ENCODE measurements at regions not wholly inside any gene's neighbourhood (a gene's known extent, or its start where the extent isn't known, plus 50 kb on each side); places are given as distances from the start of the nearest gene placed in this dataset.
A peak's percentile ranks its signal among the peaks of the same experiment; 100 is the strongest.

GRCh38 chr16:11407047-11407982 lies 62.1 kb downstream of the RMI2 start:
- ChIA-PET SMC1A (ENCODE audit: uncharacterized antibody, unreplicated experiment) (interaction anchor here (0.7 to 6.5 kb wide), 28 partner anchors 9 to 461 kb away, joined by 3 to 52 read pairs (median 4); partner anchors contain the start of gene SOCS1), RAD21 (ENCODE audit: unreplicated experiment) (interaction anchor here (0.7 to 5.0 kb wide), 30 partner anchors 8 to 443 kb away, joined by 3 to 27 read pairs (median 4); partner anchors contain the start of gene TXNDC11), CTCF (interaction anchor here (0.6 to 7.4 kb wide), 59 partner anchors 8 to 456 kb away, joined by 3 to 82 read pairs (median 4); a partner anchor contains a TSS), POLR2A (interaction anchor here (0.7 kb wide), 1 partner anchor 233 kb away, joined by 4 read pairs; no protein-coding TSS in a partner anchor)
- Histone ChIP-seq H3K9me3 (replicated peaks; ENCODE audit: control insufficient read depth, insufficient read depth, low read length) (no peaks in the 10 kb centered on the region), H4K20me1 (ENCODE audit: control insufficient read depth, insufficient read depth) (no peaks in the 10 kb centered on the region), H3K4me2 (ENCODE audit: control insufficient read depth, insufficient read depth) (no peak overlapping the region), H3K4me3 (no peak overlapping the region), H3K27me3 (replicated peaks in 1 of 2; ENCODE audit: control insufficient read depth in 2 of 2, insufficient read depth in 2 of 2, low read length in 1 of 2) (no peaks in the 10 kb centered on the region; a peak in 2 of 4 replicates), H3K9ac (ENCODE audit: control insufficient read depth, insufficient read depth, low read length) (no peak overlapping the region), H3K4me1 (ENCODE audit: control insufficient read depth, insufficient read depth, low read length) (no peaks in the 10 kb centered on the region), H3K79me2 (ENCODE audit: control insufficient read depth, insufficient read depth, low read length) (no peaks in the 10 kb centered on the region), H3K27ac (ENCODE audit: control insufficient read depth, insufficient read depth) (no peak overlapping the region), H2AFZ (ENCODE audit: control insufficient read depth, low read depth, low read length) (no peak overlapping the region), H3K36me3 (ENCODE audit: control insufficient read depth in 2 of 2, insufficient read depth in 2 of 2, low read length in 1 of 2) (no peaks in the 10 kb centered on the region)
- in situ Hi-C loops (cut with MboI) (loop anchor here (5.0 kb wide), 1 partner anchor 410 kb away; no protein-coding TSS in a partner anchor), intact Hi-C loops (cut with micrococcal nuclease; ENCODE audit: unreplicated experiment) (loop anchor here (1.0 to 5.0 kb wide), 6 partner anchors 100 to 445 kb away; no protein-coding TSS in a partner anchor)
- no TSS peak for BruUV-seq (replicated peaks)
- peak; percentile 45 for DNase-seq (ENCODE audit: low read depth, low spot score)
- WGBS (ENCODE audit: insufficient coverage, insufficient replicate concordance, low lambda C conversion rate, missing lambda C conversion rate), result 46% methylated on average over 17 of the region's 17 CpGs
- FAIRE-seq, result peak; percentile 93
- peak; percentile 74 for ATAC-seq
- TF ChIP-seq MTA2 (IDR thresholded peaks at IDR 0.05; ENCODE audit: low read depth), result no peak
- TF ChIP-seq BACH1 (IDR thresholded peaks at IDR 0.05; ENCODE audit: borderline replicate concordance), result no peak
- peak; percentile 75 to 86 (median 83) for TF ChIP-seq CTCF (IDR thresholded peaks at IDR 0.05 in 2 of 3, conservative IDR thresholded peaks at IDR 0.05 in 1 of 3; ENCODE audit: control insufficient read depth in 2 of 3, extremely low read depth in 1 of 3, insufficient read depth in 1 of 3, low read depth in 3 of 3, low read length in 3 of 3)
- no peak for TF ChIP-seq MAX (IDR thresholded peaks at IDR 0.05; ENCODE audit: low read depth, low read length)
- TF ChIP-seq NKRF (conservative IDR thresholded peaks at IDR 0.05), result no peak
- TF ChIP-seq USF1 (IDR thresholded peaks at IDR 0.05; ENCODE audit: borderline replicate concordance, extremely low read length, insufficient read depth, low read depth, low read length), result no peak
- TF ChIP-seq POLR2AphosphoS2 (IDR thresholded peaks at IDR 0.05; ENCODE audit: low read depth, low read length), result no peak
- TF ChIP-seq ZNF217 (IDR thresholded peaks at IDR 0.05), result 0 out of 2 replicates have a peak, but pooled peaks have one; percentile 20
- TF ChIP-seq POLR2AphosphoS5 (IDR thresholded peaks at IDR 0.05; ENCODE audit: low read length), result no peak
- TF ChIP-seq KDM1A (IDR thresholded peaks at IDR 0.05; ENCODE audit: borderline replicate concordance), result no peak
- peak; percentile 84; the same call in 1 of the 2 replicates for TF ChIP-seq SMC3 (IDR thresholded peaks at IDR 0.05; ENCODE audit: borderline replicate concordance, low read length)
- TF ChIP-seq EP300 (IDR thresholded peaks at IDR 0.05; ENCODE audit: borderline replicate concordance in 1 of 2, control insufficient read depth in 1 of 2, low read depth in 2 of 2, low read length in 2 of 2), result no peak
- TF ChIP-seq ZZZ3 (IDR thresholded peaks at IDR 0.05; ENCODE audit: control insufficient read depth, insufficient read length, low read depth), result no peak
- no peak for TF ChIP-seq PBX3 (IDR thresholded peaks at IDR 0.05; ENCODE audit: insufficient replicate concordance, low read depth, low read length)
- no peak for TF ChIP-seq RBBP5 (conservative IDR thresholded peaks at IDR 0.05)

Data from GM12878 (cell line).